KMS-11 (cell line): ENCODE measurements at regions not wholly inside any gene's neighbourhood (a gene's known extent, or its start where the extent isn't known, plus 50 kb on each side); places are given as distances from the start of the nearest gene placed in this dataset.
"Not testable (repeated sequence)": the region's sequence is repeated elsewhere in the genome, so short reads cannot be mapped to it uniquely, and the experiment has no call there.

Experiments
- H2AFZ ChIP-seq: fragments of 200-600 bp; sonication (generic); 2 replicates; pipeline ENCODE4 v1.6.1; 2016; ENCODE audit warnings: antibody characterized with exemption, mixed run types, low read depth
- H3K27ac ChIP-seq: fragments of 200-600 bp; sonication (generic); 2 replicates; pipeline ENCODE4 v1.6.1; 2016; ENCODE audit warnings: mild to moderate bottlenecking, mixed run types
- H3K27me3 ChIP-seq: fragments of 200-600 bp; sonication (generic); 2 replicates; pipeline ENCODE4 v1.6.1; 2017; ENCODE audit warnings: mild to moderate bottlenecking, low read depth, mixed run types, moderate library complexity; ENCODE audit not compliant: insufficient read depth
- H3K36me3 ChIP-seq: fragments of 200-600 bp; sonication (generic); 2 replicates; pipeline ENCODE4 v1.6.1; 2017; ENCODE audit warnings: mild to moderate bottlenecking, mixed run types; ENCODE audit not compliant: insufficient read depth
- H3K4me1 ChIP-seq: fragments of 200-600 bp; sonication (generic); 2 replicates; pipeline ENCODE4 v1.6.1; 2016; ENCODE audit warnings: mild to moderate bottlenecking, low read depth, mixed run types; ENCODE audit not compliant: poor library complexity, severe bottlenecking
- H3K4me2 ChIP-seq: fragments of 200-600 bp; sonication (generic); 2 replicates; pipeline ENCODE4 v1.7.0; 2016; ENCODE audit warnings: mild to moderate bottlenecking, mixed run types
- H3K4me3 ChIP-seq: fragments of 200-600 bp; sonication (generic); IDR thresholded peaks from 2 replicates; pipeline ENCODE4 v1.6.1; 2017; ENCODE audit warnings: low read depth, low read length, mixed read lengths; ENCODE audit not compliant: insufficient read depth
- H3K79me2 ChIP-seq: fragments of 200-600 bp; sonication (generic); 2 replicates; pipeline ENCODE4 v1.6.1; 2016; ENCODE audit warnings: low read depth, mixed run types; ENCODE audit not compliant: insufficient read depth
- H3K9ac ChIP-seq: fragments of 200-600 bp; sonication (generic); 2 replicates; pipeline ENCODE4 v1.6.1; 2016; ENCODE audit warnings: mild to moderate bottlenecking, mixed run types
- H4K20me1 ChIP-seq: fragments of 200-600 bp; sonication (generic); 2 replicates; pipeline ENCODE4 v1.6.1; 2016; ENCODE audit warnings: mild to moderate bottlenecking, mixed run types; ENCODE audit not compliant: insufficient read depth
- CTCF ChIP-seq: fragments of 200-600 bp; sonication (generic); conservative IDR thresholded peaks from 2 replicates; pipeline ENCODE4 v1.6.1; 2017; ENCODE audit warnings: low read depth, mild to moderate bottlenecking, antibody characterized with exemption, low read length, moderate library complexity, mixed read lengths

DNA sequence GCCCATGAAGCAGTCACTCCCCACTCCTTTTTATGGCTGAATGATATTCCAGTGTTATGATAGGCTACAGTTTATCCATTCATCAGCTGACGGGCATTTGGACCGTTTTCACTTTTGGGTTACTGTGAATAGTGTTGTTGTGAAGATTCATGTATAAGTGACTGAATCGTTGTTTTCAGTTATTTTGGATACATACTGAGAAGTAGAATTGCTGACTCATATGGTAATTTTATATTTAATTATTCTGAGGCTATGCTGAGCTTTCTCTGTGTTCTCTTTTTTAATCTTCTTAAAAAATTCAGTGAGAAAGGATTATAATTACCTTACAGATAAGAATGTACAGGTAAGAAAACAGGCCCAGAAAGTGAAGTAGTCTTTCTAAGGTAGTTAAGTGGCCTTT lies 117.9 kb upstream of the MPHOSPH6 start:
- Histone ChIP-seq H3K27ac (no peak overlapping the region), H4K20me1 (no peaks in the 10 kb centered on the region), H3K4me2 (no peak overlapping the region), H3K9ac (no peak overlapping the region), H3K36me3 (no peaks in the 10 kb centered on the region), H3K79me2 (no peaks in the 10 kb centered on the region), H3K27me3 (no peaks in the 10 kb centered on the region), H3K4me3 (no peak overlapping the region), H3K4me1 (no peaks in the 10 kb centered on the region), H2AFZ (no peak overlapping the region)
- TF ChIP-seq CTCF = no peak

GRCh38 chr16:82282662-82283061 lies 112.6 kb upstream of the MPHOSPH6 start:
- Histone ChIP-seq H3K36me3 (no peaks in the 10 kb centered on the region), H3K79me2 (no peaks in the 10 kb centered on the region), H3K4me3 (no peak overlapping the region), H3K27ac (no peak overlapping the region), H2AFZ (no peak overlapping the region), H3K27me3 (no peaks in the 10 kb centered on the region), H3K9ac (no peak overlapping the region), H3K4me1 (no peaks in the 10 kb centered on the region), H4K20me1 (no peaks in the 10 kb centered on the region), H3K4me2 (no peak overlapping the region)
- no peak for TF ChIP-seq CTCF

GRCh38 chr16:82281544-82281943 lies 111.5 kb upstream of the MPHOSPH6 start:
- Histone ChIP-seq H4K20me1 (no peaks in the 10 kb centered on the region), H3K36me3 (no peaks in the 10 kb centered on the region), H2AFZ (no peak overlapping the region), H3K9ac (no peak overlapping the region), H3K79me2 (no peaks in the 10 kb centered on the region), H3K4me2 (no peak overlapping the region), H3K27ac (no peak overlapping the region), H3K27me3 (no peaks in the 10 kb centered on the region), H3K4me1 (no peaks in the 10 kb centered on the region), H3K4me3 (no peak overlapping the region)
- TF ChIP-seq CTCF = no peak

GRCh38 chr16:82280867-82281266 lies 110.8 kb upstream of the MPHOSPH6 start:
- no peaks in the 10 kb centered on the region for H3K36me3 ChIP-seq
- no peaks in the 10 kb centered on the region for H3K4me1 ChIP-seq
- H2AFZ ChIP-seq = no peak overlapping the region
- H3K9ac ChIP-seq = no peak overlapping the region
- no peak overlapping the region for H3K4me3 ChIP-seq
- H4K20me1 ChIP-seq = no peaks in the 10 kb centered on the region
- no peaks in the 10 kb centered on the region for H3K27me3 ChIP-seq
- H3K27ac ChIP-seq = no peak overlapping the region
- H3K79me2 ChIP-seq = no peaks in the 10 kb centered on the region
- TF ChIP-seq CTCF = no peak
- no peak overlapping the region for H3K4me2 ChIP-seq

- not testable (repeated sequence) for H4K20me1 ChIP-seq, H3K27ac ChIP-seq, H3K79me2 ChIP-seq, H3K27me3 ChIP-seq, H2AFZ ChIP-seq, H3K4me2 ChIP-seq, H3K4me1 ChIP-seq, H3K4me3 ChIP-seq, H3K36me3 ChIP-seq, H3K9ac ChIP-seq
Measured at GRCh38 chr16:82275349-82275748, 105.3 kb upstream of the MPHOSPH6 start.
